Motor neuron (in vitro differentiated cells): ENCODE measurements at regions not wholly inside any gene's neighbourhood (a gene's known extent, or its start where the extent isn't known, plus 50 kb on each side); places are given as distances from the start of the nearest gene placed in this dataset.

Experiments used
- ATAC-seq, 8 experiments: fragments of 200-7000 bp; cut with Tn5 transposase; replicated peaks in 6 of 8; 2 replicates each; pipeline ENCODE4 v1.8.0; 2021; ENCODE audit warnings: mild to moderate bottlenecking in 8 of 8, moderate library complexity in 8 of 8
- H3K27ac ChIP-seq, 2 donors: fragments of 250-450 bp; sonication (Bioruptor Pico); 2 replicates each; pipeline ENCODE4 v1.9.0; 2021; ENCODE audit warnings: antibody characterized with exemption in 2 of 2, mild to moderate bottlenecking in 2 of 2, moderate library complexity in 1 of 2
- H3K4me1 ChIP-seq, 2 donors: fragments of 250-450 bp; sonication (Bioruptor Pico); replicated peaks in 1 of 2; 2 replicates each; pipeline ENCODE4 v1.6.1; 2021; ENCODE audit warnings: antibody characterized with exemption in 2 of 2, mild to moderate bottlenecking in 2 of 2, moderate library complexity in 1 of 2
- H3K4me3 ChIP-seq, 5 donors: fragments of 250-450 bp; sonication (Bioruptor Pico); 2 replicates each; pipeline ENCODE4 v1.9.0; 2021; ENCODE audit warnings: antibody characterized with exemption in 5 of 5, mild to moderate bottlenecking in 5 of 5, moderate library complexity in 4 of 5
- WGBS, 10 experiments: fragments of 450-650 bp; shearing (Covaris generic); methylation state at CpG; one replicate each; pipeline ENCODE4 v1.0.0; 2022; 5-methylcytosine and 5-hydroxymethylcytosine counted together
- in situ Hi-C, 9 experiments: fragments of 400-800 bp; cut with MboI; loops; one replicate each; pipeline ENCODE4 v1.15.0; 2021; ENCODE audit warnings: low sequenced_read_pairs in 9 of 9, low pct_unique_long_range_greater_than_20kb in 2 of 9; ENCODE audit not compliant: unreplicated experiment in 9 of 9

DNA sequence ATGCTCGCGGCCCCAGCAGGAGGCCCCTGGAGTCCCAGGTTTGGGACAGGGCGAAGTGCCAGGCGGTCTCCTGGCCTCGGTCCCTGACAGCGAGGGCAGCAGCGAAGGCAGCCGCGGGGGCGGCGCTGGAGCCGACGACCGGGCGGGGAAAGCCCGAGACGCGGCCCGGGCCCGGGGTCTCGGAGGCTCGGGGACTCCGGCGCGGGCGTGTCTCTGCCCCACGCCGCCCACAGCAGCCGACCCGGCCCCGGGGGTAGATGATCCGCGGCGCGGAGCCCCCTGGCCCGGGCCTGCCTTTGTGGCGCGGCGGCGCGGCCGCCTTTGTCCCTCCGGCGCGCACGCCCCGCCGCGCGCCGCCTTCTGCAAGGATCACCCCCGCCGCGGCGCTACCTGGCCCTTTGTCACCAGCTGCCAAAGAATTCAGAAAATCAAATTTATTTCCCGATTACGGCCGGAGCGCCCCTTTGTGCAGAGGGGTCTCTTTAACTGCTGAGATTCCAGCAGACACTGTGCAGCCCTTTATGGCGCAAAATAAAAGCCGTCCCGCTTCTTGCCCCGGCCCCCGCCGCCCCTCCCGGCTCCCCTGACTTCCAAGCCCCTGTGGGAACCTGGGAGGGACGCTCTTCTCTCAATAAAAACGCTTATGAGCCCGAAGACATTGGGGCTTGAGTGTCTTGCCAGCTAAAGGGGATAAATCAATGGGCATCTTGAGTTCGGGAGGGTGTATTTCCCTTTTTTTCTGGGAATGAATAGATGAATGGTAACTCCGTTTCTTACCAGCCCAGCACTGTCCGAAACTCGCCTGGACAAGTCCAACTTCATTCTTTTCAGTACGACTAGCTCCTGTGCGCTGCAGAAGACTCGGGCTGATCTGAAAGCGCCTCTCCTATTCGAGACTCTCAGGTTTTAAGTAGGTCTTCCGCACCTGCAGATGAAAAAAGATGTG is 68.4 kb downstream of the HES1 start:
- WGBS, 10 experiments, result 15 to 100% (median 58%) methylated on average over 1 to 16 of the region's 79 CpGs
- Histone ChIP-seq H3K4me1 (peaks cover 30 to 32% of the 10 kb centered on the region in 2 donors), H3K4me3 (peak overlapping the region; percentile 17 to 34 (median 24)), H3K27ac (no peak overlapping the region)
- peak in 5 of 8 experiments; percentile 58 to 72 (median 59) for ATAC-seq
- in situ Hi-C loops, result no loop called here

DNA sequence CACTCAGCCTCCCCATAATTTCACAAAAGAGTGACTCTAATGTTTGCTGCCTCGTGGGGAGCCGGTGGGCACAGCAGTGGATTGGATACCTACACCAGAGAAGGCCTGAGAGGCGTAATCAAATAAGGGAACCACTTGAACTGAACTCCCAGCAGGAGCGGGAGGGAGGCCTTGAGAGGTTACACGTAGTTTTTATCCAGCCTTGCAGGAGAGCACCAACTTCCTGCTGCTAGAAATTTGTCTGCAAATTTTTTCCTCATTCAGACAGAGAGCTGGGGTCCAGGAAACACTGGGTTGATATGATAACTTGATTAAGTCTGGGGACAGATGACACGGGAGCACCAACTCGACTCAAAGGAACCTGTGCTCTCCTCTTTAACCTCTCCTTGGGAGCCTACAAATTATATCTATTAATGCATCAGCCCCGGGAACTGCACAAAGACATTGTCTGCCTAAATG is 69.8 kb downstream of the HES1 start:
- Histone ChIP-seq H3K27ac (no peak overlapping the region), H3K4me1 (peaks cover 28 to 30% of the 10 kb centered on the region in 2 donors), H3K4me3 (peak overlapping the region in 1 of 5 donors; percentile 15)
- WGBS, 10 experiments, result 31 to 100% (median 58%) methylated on average over 1 to 4 of the region's 8 CpGs; no CpG with 5 or more reads in 3 of the 10 experiments
- peak in 5 of 8 experiments; percentile 70 to 82 (median 77) for ATAC-seq
- in situ Hi-C loops, result no loop called here

- WGBS, 10 experiments, result 30 to 74% (median 54%) methylated on average over 1 to 6 of the region's 10 CpGs; no CpG with 5 or more reads in 2 of the 10 experiments
- H3K27ac ChIP-seq, result no peak overlapping the region
- in situ Hi-C loops, result no loop called here
- peaks cover 25 to 34% of the 10 kb centered on the region in 2 donors for H3K4me1 ChIP-seq
- peak in 6 of 8 experiments; percentile 26 to 71 (median 54) for ATAC-seq
- H3K4me3 ChIP-seq, result peak overlapping the region in 1 of 5 donors; percentile 15
These were observed 70.4 kb downstream of the HES1 start for GRCh38 chr3:194206320-194206719.

DNA sequence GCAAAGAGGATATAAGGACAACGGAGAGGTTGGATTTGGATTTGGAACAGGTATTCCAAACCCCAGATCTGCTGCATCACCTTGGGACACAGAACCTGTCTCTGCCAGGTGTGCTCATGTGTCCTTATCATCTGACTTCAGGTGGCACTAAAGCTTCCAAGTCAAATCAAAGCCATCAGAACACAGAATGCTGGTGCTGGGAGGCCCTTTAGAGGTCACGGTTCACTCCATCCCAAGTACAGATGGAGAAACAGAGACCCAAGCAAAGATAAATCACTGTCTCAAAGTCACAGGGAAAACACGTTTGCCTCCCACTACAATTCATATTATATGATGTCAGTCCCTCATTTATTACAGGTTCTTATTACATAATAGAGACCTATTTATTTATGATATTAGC is 72.8 kb downstream of the HES1 start:
- ATAC-seq, result no peak
- WGBS, 10 experiments, result 50 to 100% (median 71%) methylated on average over 1 to 3 of the region's 3 CpGs; no CpG with 5 or more reads in 4 of the 10 experiments
- Histone ChIP-seq H3K27ac (no peak overlapping the region), H3K4me1 (peaks cover 46 to 55% of the 10 kb centered on the region in 2 donors), H3K4me3 (no peak overlapping the region)
- in situ Hi-C loops, result no loop called here

GRCh38 chr3:194212161-194212844 is 76.4 kb downstream of the HES1 start:
- Histone ChIP-seq H3K4me1 (peaks cover 29 to 36% of the 10 kb centered on the region in 2 donors), H3K27ac (no peak overlapping the region), H3K4me3 (no peak overlapping the region)
- in situ Hi-C loops, result no loop called here
- WGBS, 10 experiments, result 0 to 79% (median 12%) methylated on average over 2 to 9 of the region's 13 CpGs
- peak in 5 of 8 experiments; percentile 81 to 84 (median 83) for ATAC-seq

- H3K27ac ChIP-seq, result no peak overlapping the region
- 0 to 100% (median 16%) methylated on average over 1 to 8 of the region's 10 CpGs; no CpG with 5 or more reads in 2 of the 10 experiments for WGBS, 10 experiments
- H3K4me1 ChIP-seq, result peaks cover 29 to 36% of the 10 kb centered on the region in 2 donors
- in situ Hi-C loops, result no loop called here
- ATAC-seq, result peak in 6 of 8 experiments; percentile 55 to 65 (median 60)
- no peak overlapping the region for H3K4me3 ChIP-seq
These were observed 76.9 kb downstream of the HES1 start for GRCh38 chr3:194212845-194213331.

- no peak for ATAC-seq
- WGBS, 10 experiments, result 0 to 89% (median 72%) methylated on average over 2 to 6 of the region's 6 CpGs; no CpG with 5 or more reads in 2 of the 10 experiments
These were observed 79.4 kb downstream of the HES1 start for GRCh38 chr3:194215392-194215791.

DNA sequence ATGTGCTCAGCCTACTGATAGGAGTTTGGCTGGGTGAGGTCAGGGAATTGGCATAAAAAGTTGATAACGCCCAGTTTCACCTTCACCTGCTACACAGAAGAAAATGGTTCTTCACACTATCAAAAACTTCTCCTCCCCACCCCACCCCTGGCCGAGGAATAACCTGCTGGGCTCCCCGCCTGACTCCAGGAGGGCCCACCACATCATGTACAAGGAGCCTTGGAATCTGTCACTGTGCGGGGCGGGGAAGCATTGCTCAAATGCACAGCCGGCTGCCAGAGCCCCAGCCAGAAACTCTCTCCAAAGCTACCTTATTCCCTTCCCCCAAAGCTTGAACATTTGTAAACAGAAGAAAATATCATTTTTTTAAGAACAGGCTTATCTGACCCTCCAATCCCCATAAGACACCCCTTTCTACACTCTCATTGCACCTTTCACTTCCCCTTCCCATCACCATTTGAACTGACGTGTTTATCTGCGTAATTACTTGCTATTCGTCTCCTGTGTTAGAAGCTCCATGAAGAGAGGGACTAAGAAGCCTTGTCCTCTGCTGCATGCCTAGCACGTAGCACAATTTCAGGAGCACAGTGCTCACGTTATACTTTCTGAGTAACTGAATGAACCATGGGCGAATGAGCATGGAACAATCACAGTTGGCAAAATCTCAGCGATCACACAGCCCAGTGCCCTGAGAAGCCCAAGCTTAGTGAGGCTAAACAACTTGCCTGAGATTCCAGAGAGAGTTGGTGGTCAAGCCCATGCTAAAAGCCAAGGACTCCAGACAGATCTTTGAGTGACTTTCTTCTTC is 82.9 kb downstream of the HES1 start:
- no peak for ATAC-seq
- Histone ChIP-seq H3K27ac (no peak overlapping the region), H3K4me3 (no peak overlapping the region), H3K4me1 (peaks cover under 1 to 12% of the 10 kb centered on the region in 2 donors)
- WGBS, 10 experiments, result 67 to 100% (median 87%) methylated on average over 2 to 9 of the region's 13 CpGs
- in situ Hi-C loops, result no loop called here

More at GRCh38 chr3:194215392-194215791, 79.4 kb downstream of the HES1 start:
- Histone ChIP-seq H3K4me3 (no peak overlapping the region), H3K27ac (no peak overlapping the region), H3K4me1 (peaks cover 29 to 36% of the 10 kb centered on the region in 2 donors)
- in situ Hi-C loops, result no loop called here

- Histone ChIP-seq H3K27ac (no peak overlapping the region), H3K4me3 (no peak overlapping the region), H3K4me1 (peaks cover 0 to 16% of the 10 kb centered on the region in 2 donors)
- in situ Hi-C loops, result no loop called here
- 82 to 93% (median 89%) methylated on average over 1 to 8 of the region's 10 CpGs; no CpG with 5 or more reads in 3 of the 10 experiments for WGBS, 10 experiments
- ATAC-seq, result no peak
These were observed 84.0 kb downstream of the HES1 start for GRCh38 chr3:194219826-194220410.

- 53 to 85% (median 77%) methylated on average over 3 to 8 of the region's 8 CpGs; no CpG with 5 or more reads in 2 of the 10 experiments for WGBS, 10 experiments
- in situ Hi-C loops, result no loop called here
- no peak overlapping the region for H3K27ac ChIP-seq
- no peak for ATAC-seq
- no peak overlapping the region for H3K4me3 ChIP-seq
- peaks cover 3 to 20% of the 10 kb centered on the region in 2 donors for H3K4me1 ChIP-seq
These were observed 85.0 kb downstream of the HES1 start for GRCh38 chr3:194220901-194221326.

DNA sequence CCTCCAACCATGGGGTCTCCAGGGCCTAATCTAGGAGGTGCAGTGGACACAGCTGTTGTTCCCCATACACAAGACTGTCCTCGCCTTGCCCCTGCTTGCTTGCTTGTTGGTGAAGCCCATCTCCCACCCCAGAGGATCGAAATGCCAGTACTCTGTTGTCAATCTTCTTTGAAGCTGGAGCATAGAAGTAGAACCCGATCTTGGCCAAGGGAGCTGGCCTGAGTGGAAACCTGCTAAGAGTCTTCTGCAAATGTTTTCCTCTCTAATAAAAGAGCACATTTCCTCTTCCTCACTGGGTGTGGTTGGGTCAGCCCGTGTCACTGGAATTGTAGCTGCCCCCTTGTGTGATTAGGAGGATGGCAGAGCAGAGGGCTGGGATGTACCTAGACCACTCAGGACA is 85.4 kb downstream of the HES1 start:
- H3K4me3 ChIP-seq, result no peak overlapping the region
- no peak for ATAC-seq
- in situ Hi-C loops, result no loop called here
- H3K27ac ChIP-seq, result no peak overlapping the region
- H3K4me1 ChIP-seq, result peaks cover 7 to 20% of the 10 kb centered on the region in 2 donors
- 64 to 93% (median 69%) methylated on average over 1 to 4 of the region's 4 CpGs; no CpG with 5 or more reads in 5 of the 10 experiments for WGBS, 10 experiments

GRCh38 chr3:194223951-194224350 is 88.0 kb downstream of the HES1 start:
- ATAC-seq, result no peak
- H3K4me3 ChIP-seq, result no peak overlapping the region
- WGBS, 10 experiments, result 92 to 96% methylated on average over 2 to 3 of the region's 4 CpGs; no CpG with 5 or more reads in 8 of the 10 experiments
- in situ Hi-C loops, result no loop called here
- H3K27ac ChIP-seq, result no peak overlapping the region
- peaks cover 7 to 17% of the 10 kb centered on the region in 2 donors for H3K4me1 ChIP-seq
